T-helper 17 cell (primary cell): ENCODE measurements at regions not wholly inside any gene's neighbourhood (a gene's known extent, or its start where the extent isn't known, plus 50 kb on each side); places are given as distances from the start of the nearest gene placed in this dataset.

Experiments
- ATAC-seq: fragments of 150-1000 bp; cut with Tn5 transposase; 2 replicates; pipeline ENCODE4 v1.10.0; 2021; ENCODE audit warnings: mild to moderate bottlenecking, moderate library complexity
- DNase-seq, 3 donors: peaks; one replicate each; pipeline versions ENCODE4 v3.0.0 to v3.0.0-alpha.2; 2020 to 2021
- H3K9me3 ChIP-seq: one replicate; pipeline ENCODE4 v1.7.0; 2013; ENCODE audit warnings: low read length, mild to moderate bottlenecking; ENCODE audit not compliant: control insufficient read depth, poor library complexity, severe bottlenecking
- H3K27ac Mint-ChIP-seq: one replicate; pipeline ENCODE4 v1.8.0; 2022; ENCODE audit warnings: mild to moderate bottlenecking, moderate library complexity, mixed read lengths
- H3K27me3 Mint-ChIP-seq: one replicate; pipeline ENCODE4 v1.8.0; 2022; ENCODE audit warnings: mixed read lengths
- H3K36me3 Mint-ChIP-seq: one replicate; pipeline ENCODE4 v1.8.0; 2022; ENCODE audit warnings: low read depth, mixed read lengths
- H3K4me1 Mint-ChIP-seq: one replicate; pipeline ENCODE4 v1.8.0; 2022; ENCODE audit warnings: mild to moderate bottlenecking, mixed read lengths
- H3K4me3 Mint-ChIP-seq: one replicate; pipeline ENCODE4 v1.8.0; 2022; ENCODE audit warnings: mild to moderate bottlenecking, moderate library complexity, mixed read lengths

GRCh38 chr7:10104292-10104691 is 869.4 kb upstream of the PHF14 start:
- Mint-ChIP-seq H3K27ac (no peak overlapping the region), H3K27me3 (no peaks in the 10 kb centered on the region), H3K4me3 (no peak overlapping the region), H3K36me3 (no peaks in the 10 kb centered on the region), H3K4me1 (no peaks in the 10 kb centered on the region)
- ATAC-seq (no peak), DNase-seq (no peak)
- no peaks in the 10 kb centered on the region for H3K9me3 ChIP-seq

GRCh38 chr7:10106609-10107008 is 867.1 kb upstream of the PHF14 start:
- Mint-ChIP-seq H3K27me3 (no peaks in the 10 kb centered on the region), H3K4me1 (no peaks in the 10 kb centered on the region), H3K4me3 (no peak overlapping the region), H3K36me3 (no peaks in the 10 kb centered on the region), H3K27ac (no peak overlapping the region)
- DNase-seq (no peak), ATAC-seq (no peak)
- H3K9me3 ChIP-seq, result no peaks in the 10 kb centered on the region

GRCh38 chr7:10116511-10116910 is 857.2 kb upstream of the PHF14 start:
- ATAC-seq (no peak), DNase-seq (no peak)
- no peaks in the 10 kb centered on the region for H3K27me3 Mint-ChIP-seq
- H3K4me1 Mint-ChIP-seq, result no peaks in the 10 kb centered on the region
- no peak overlapping the region for H3K27ac Mint-ChIP-seq
- no peak overlapping the region for H3K4me3 Mint-ChIP-seq
- no peaks in the 10 kb centered on the region for H3K36me3 Mint-ChIP-seq
- H3K9me3 ChIP-seq, result no peaks in the 10 kb centered on the region

DNA sequence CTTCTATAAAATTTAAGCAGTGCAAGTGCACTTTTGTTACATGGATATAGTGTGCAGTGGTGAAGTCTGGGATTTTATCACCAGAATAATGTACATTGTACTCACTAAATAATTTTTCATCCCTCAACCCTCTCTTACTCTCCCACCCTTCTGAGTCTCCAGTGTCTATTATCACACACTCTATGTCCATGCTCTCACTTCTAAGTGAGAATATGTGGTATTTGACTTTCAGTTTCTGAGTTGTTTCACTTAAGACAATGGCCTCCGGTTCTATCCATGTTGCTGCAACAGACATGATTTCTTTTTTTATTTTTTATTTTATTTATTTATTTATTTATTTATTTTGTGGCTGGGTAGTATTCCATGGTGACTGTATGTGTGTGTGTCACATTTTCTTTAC is 855.9 kb upstream of the PHF14 start:
- no peaks in the 10 kb centered on the region for H3K9me3 ChIP-seq
- Mint-ChIP-seq H3K36me3 (no peaks in the 10 kb centered on the region), H3K4me1 (no peaks in the 10 kb centered on the region), H3K27me3 (no peaks in the 10 kb centered on the region), H3K4me3 (no peak overlapping the region), H3K27ac (no peak overlapping the region)
- ATAC-seq, result no peak
- DNase-seq, result no peak

DNA sequence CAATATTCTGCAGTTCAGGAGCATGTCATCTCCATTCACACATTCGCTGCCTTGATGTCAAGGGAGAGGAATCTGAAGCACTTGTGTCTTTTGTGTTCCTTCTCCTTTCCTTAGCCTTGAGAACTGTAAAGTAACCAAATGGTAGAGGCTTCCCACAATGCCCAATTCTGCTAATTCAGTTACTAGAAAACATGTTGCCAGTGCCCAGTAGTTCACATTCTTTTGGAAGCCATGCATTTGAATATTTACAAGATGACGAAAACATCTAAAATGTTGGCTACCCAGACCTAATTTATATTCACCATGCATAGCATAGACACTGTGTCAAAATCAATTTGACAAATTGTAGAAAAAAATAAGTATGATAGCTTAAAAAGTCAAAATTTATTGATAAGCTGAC is 852.7 kb upstream of the PHF14 start:
- ATAC-seq (no peak), DNase-seq (no peak)
- H3K36me3 Mint-ChIP-seq, result no peaks in the 10 kb centered on the region
- no peak overlapping the region for H3K4me3 Mint-ChIP-seq
- no peak overlapping the region for H3K27ac Mint-ChIP-seq
- no peaks in the 10 kb centered on the region for H3K4me1 Mint-ChIP-seq
- no peaks in the 10 kb centered on the region for H3K27me3 Mint-ChIP-seq
- no peaks in the 10 kb centered on the region for H3K9me3 ChIP-seq

DNA sequence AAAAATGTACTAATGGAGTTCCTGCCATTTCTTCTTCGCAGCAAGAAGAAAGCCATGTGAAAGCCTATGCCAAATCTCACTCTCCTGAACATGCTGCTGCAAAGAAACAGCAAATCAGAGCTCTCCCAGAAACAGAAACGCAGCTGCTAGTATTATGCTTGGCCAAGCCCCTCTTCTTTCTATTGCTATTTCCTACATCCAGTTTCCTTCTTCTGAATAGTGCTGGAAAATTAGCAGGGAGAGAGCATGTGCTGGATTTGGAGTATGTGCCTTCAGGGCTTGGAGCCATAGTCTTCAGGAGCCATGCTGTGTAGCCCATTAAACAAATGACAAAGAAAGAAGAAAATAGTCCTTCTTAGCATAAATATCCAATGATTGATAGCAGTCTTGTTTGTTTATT is 852.0 kb upstream of the PHF14 start:
- no peak overlapping the region for H3K4me3 Mint-ChIP-seq
- no peaks in the 10 kb centered on the region for H3K27me3 Mint-ChIP-seq
- DNase-seq (no peak), ATAC-seq (no peak)
- no peaks in the 10 kb centered on the region for H3K9me3 ChIP-seq
- no peaks in the 10 kb centered on the region for H3K36me3 Mint-ChIP-seq
- no peaks in the 10 kb centered on the region for H3K4me1 Mint-ChIP-seq
- H3K27ac Mint-ChIP-seq, result no peak overlapping the region

- no peaks in the 10 kb centered on the region for H3K36me3 Mint-ChIP-seq
- no peak for DNase-seq
- no peaks in the 10 kb centered on the region for H3K27me3 Mint-ChIP-seq
- no peaks in the 10 kb centered on the region for H3K9me3 ChIP-seq
- H3K4me1 Mint-ChIP-seq, result no peaks in the 10 kb centered on the region
- H3K4me3 Mint-ChIP-seq, result no peak overlapping the region
- H3K27ac Mint-ChIP-seq, result no peak overlapping the region
- ATAC-seq, result no peak
Measured at GRCh38 chr7:10122551-10123100, 851.0 kb upstream of the PHF14 start.

- DNase-seq (no peak), ATAC-seq (no peak)
- Mint-ChIP-seq H3K36me3 (no peaks in the 10 kb centered on the region), H3K4me1 (no peaks in the 10 kb centered on the region), H3K27ac (no peak overlapping the region), H3K4me3 (no peak overlapping the region), H3K27me3 (no peaks in the 10 kb centered on the region)
- H3K9me3 ChIP-seq, result no peaks in the 10 kb centered on the region
Measured at GRCh38 chr7:10128748-10129147, 844.9 kb upstream of the PHF14 start.

DNA sequence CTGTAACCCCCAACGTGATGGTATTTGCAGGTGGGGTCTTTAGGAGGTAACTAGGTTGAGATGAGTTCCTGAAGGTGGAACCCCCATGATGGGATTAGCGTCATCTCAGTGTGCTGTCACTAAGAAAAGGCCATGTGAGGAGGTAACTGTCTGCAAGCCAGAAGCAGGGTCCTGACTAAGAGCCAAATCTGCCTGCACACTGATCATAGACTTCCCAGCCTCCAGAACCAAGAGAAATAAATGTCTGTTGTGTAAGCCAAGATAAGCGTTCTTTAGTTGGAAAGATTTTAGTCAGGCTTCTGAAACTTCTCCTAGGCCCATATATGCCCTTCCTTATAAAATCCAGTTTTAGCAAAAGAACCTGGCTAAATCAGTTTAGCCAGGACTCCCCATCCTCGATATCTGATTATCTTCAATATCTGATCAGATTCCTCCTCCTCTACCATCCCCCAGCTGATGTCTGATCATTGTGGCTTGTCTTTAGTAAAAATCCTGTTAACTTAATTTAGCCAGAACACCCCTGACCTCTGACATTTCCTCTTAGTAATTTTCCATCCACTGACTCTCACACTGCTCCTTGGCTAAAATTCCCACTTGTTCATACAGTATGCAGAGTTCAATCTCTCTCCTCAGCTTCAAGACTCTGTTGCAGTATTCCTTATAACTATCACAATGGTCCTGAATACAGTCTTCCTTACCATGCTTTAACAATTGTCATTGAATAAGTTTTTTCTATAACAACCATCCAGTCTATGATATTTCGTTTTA is 835.4 kb upstream of the PHF14 start:
- Mint-ChIP-seq H3K4me1 (no peaks in the 10 kb centered on the region), H3K27me3 (no peaks in the 10 kb centered on the region), H3K27ac (no peak overlapping the region), H3K36me3 (no peaks in the 10 kb centered on the region), H3K4me3 (no peak overlapping the region)
- DNase-seq, result no peak
- ATAC-seq, result no peak
- H3K9me3 ChIP-seq, result no peaks in the 10 kb centered on the region

- no peaks in the 10 kb centered on the region for H3K9me3 ChIP-seq
Measured at GRCh38 chr7:10146271-10146670, 827.4 kb upstream of the PHF14 start.

GRCh38 chr7:10156972-10157371 is 816.7 kb upstream of the PHF14 start:
- Mint-ChIP-seq H3K27me3 (no peaks in the 10 kb centered on the region), H3K4me1 (no peaks in the 10 kb centered on the region), H3K4me3 (no peak overlapping the region), H3K27ac (no peak overlapping the region), H3K36me3 (no peaks in the 10 kb centered on the region)
- ATAC-seq, result no peak
- no peaks in the 10 kb centered on the region for H3K9me3 ChIP-seq
- no peak for DNase-seq

More at GRCh38 chr7:10146271-10146670, 827.4 kb upstream of the PHF14 start:
- DNase-seq, result no peak
- no peaks in the 10 kb centered on the region for H3K36me3 Mint-ChIP-seq
- no peak for ATAC-seq
- no peaks in the 10 kb centered on the region for H3K4me1 Mint-ChIP-seq
- H3K4me3 Mint-ChIP-seq, result no peak overlapping the region
- no peaks in the 10 kb centered on the region for H3K27me3 Mint-ChIP-seq
- H3K27ac Mint-ChIP-seq, result no peak overlapping the region

DNA sequence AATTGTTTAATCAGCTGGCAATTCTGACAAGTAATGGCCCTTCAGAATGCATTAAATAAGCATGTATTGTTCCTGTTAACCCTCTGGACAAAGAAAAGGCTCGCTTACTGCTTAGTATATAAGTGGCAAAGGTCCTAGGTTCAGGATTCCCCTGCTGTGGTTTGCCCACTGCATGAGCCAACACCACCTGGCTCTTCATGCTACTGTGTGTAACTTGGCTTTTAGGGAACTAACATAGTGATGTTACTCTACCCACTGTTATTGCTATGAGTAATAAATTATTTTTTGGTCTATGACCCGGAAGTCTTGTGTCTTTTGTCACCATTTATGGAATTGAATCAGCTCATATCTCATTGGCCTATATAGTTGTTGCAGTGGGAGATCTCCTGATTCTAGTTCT is 791.7 kb upstream of the PHF14 start:
- Mint-ChIP-seq H3K4me3 (no peak overlapping the region), H3K4me1 (no peaks in the 10 kb centered on the region), H3K36me3 (no peaks in the 10 kb centered on the region), H3K27ac (no peak overlapping the region), H3K27me3 (no peaks in the 10 kb centered on the region)
- no peak for DNase-seq
- H3K9me3 ChIP-seq, result no peaks in the 10 kb centered on the region
- ATAC-seq, result no peak

DNA sequence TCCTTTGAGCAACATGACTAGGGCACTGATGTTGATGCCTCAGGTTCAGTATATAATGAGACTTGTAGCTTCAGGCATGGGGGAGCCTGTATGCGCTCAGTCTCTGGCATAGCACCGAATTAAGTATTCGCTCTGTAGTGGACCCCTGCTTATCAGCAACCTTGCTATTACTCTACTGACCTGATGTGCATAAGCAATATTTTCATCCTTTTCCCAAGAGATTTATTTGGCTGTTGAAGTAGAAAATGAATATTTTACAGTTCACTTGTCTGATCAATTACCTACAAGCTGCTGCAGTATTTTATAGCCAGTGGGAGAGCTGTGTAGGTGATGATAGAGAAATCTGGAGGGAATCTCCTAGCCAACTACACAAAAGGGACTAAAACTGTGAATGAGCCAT is 781.6 kb upstream of the PHF14 start:
- ATAC-seq (no peak), DNase-seq (no peak)
- H3K4me1 Mint-ChIP-seq, result no peaks in the 10 kb centered on the region
- no peak overlapping the region for H3K4me3 Mint-ChIP-seq
- H3K27ac Mint-ChIP-seq, result no peak overlapping the region
- no peaks in the 10 kb centered on the region for H3K36me3 Mint-ChIP-seq
- no peaks in the 10 kb centered on the region for H3K9me3 ChIP-seq
- H3K27me3 Mint-ChIP-seq, result no peaks in the 10 kb centered on the region

- Mint-ChIP-seq H3K36me3 (no peaks in the 10 kb centered on the region), H3K27me3 (no peaks in the 10 kb centered on the region), H3K4me3 (no peak overlapping the region), H3K27ac (no peak overlapping the region), H3K4me1 (no peaks in the 10 kb centered on the region)
- no peaks in the 10 kb centered on the region for H3K9me3 ChIP-seq
- DNase-seq, result no peak
- no peak for ATAC-seq
Measured at GRCh38 chr7:10205696-10206095, 768.0 kb upstream of the PHF14 start.
